Vagina (tissue), 2 donors: ENCODE measurements at regions not wholly inside any gene's neighbourhood (a gene's known extent, or its start where the extent isn't known, plus 50 kb on each side); places are given as distances from the start of the nearest gene placed in this dataset.

Source experiments
- DNase-seq, 2 donors: peaks; one replicate each; pipeline ENCODE4 v3.0.0-alpha.2; 2017; ENCODE audit errors: extremely low spot score in 2 of 2
- H3K27ac ChIP-seq: fragments of 200-600 bp; sonication (generic); one replicate; pipeline ENCODE4 v1.5.1; 2019
- H3K27me3 ChIP-seq: fragments of 200-600 bp; sonication (generic); one replicate; pipeline ENCODE4 v1.5.1; 2019
- H3K36me3 ChIP-seq, 2 donors: fragments of 200-600 bp; sonication (generic); one replicate each; pipeline ENCODE4 v1.5.1; 2017 to 2019
- H3K4me1 ChIP-seq: fragments of 200-600 bp; sonication (generic); one replicate; pipeline ENCODE4 v1.5.1; 2019
- H3K4me3 ChIP-seq, 2 donors: fragments of 200-600 bp; sonication (generic); 1 replicate in 1 of 2; 2 replicates in 1 of 2; pipeline ENCODE4 v1.5.1; 2016 to 2019
- H3K9me3 ChIP-seq: fragments of 200-600 bp; sonication (generic); one replicate; pipeline ENCODE4 v1.5.1; 2019
- CTCF ChIP-seq, 3 experiments: fragments of 450-650 bp in 2 of 3; fragments of 200-600 bp in 1 of 3; sonication (generic) in 1 of 3; IDR thresholded peaks; one replicate each; pipeline ENCODE4 v1.5.1; 2017 to 2019; ENCODE audit warnings: antibody characterized with exemption in 3 of 3, mild to moderate bottlenecking in 2 of 3, moderate library complexity in 2 of 3
- POLR2A ChIP-seq, 2 donors: fragments of 450-650 bp; IDR thresholded peaks; one replicate each; pipeline ENCODE4 v1.6.1; 2017; ENCODE audit warnings: antibody characterized with exemption in 2 of 2, mild to moderate bottlenecking in 2 of 2, moderate library complexity in 2 of 2
- POLR2AphosphoS5 ChIP-seq, 2 donors: sonication (generic); formaldehyde crosslinking; IDR thresholded peaks; one replicate each; pipeline ENCODE4 v1.9.0; 2017; ENCODE audit warnings: antibody characterized with exemption in 2 of 2, mild to moderate bottlenecking in 2 of 2, low read depth in 1 of 2; ENCODE audit not compliant: insufficient read depth in 1 of 2
- intact Hi-C: fragments of 100-400 bp; cut with DNase I; formaldehyde crosslinking; loops from one replicate; pipeline ENCODE4 v1.15.1; 2023

- no peaks in the 10 kb centered on the region for H3K27me3 ChIP-seq
- intact Hi-C loops, result no loop called here
- TF ChIP-seq POLR2A (IDR thresholded peaks at IDR 0.05), result no peak
- no peak for TF ChIP-seq POLR2AphosphoS5 (IDR thresholded peaks at IDR 0.05; ENCODE audit: insufficient read depth in 1 of 2, low read depth in 1 of 2)
- no peak for TF ChIP-seq CTCF (IDR thresholded peaks at IDR 0.05)
- DNase-seq, result no peak
- H3K36me3 ChIP-seq, result no peaks in the 10 kb centered on the region
- no peak overlapping the region for H3K4me3 ChIP-seq
- no peaks in the 10 kb centered on the region for H3K4me1 ChIP-seq
- H3K27ac ChIP-seq, result no peak overlapping the region
- no peaks in the 10 kb centered on the region for H3K9me3 ChIP-seq
These were observed 496.9 kb upstream of the TMEM132C start for GRCh38 chr12:127770118-127770517.

- no peaks in the 10 kb centered on the region for H3K27me3 ChIP-seq
- no peaks in the 10 kb centered on the region for H3K36me3 ChIP-seq
- no peaks in the 10 kb centered on the region for H3K9me3 ChIP-seq
- intact Hi-C loops, result no loop called here
- no peak for DNase-seq
- TF ChIP-seq CTCF (IDR thresholded peaks at IDR 0.05) (no peak), POLR2A (IDR thresholded peaks at IDR 0.05) (no peak), POLR2AphosphoS5 (IDR thresholded peaks at IDR 0.05; ENCODE audit: insufficient read depth in 1 of 2, low read depth in 1 of 2) (no peak)
- no peak overlapping the region for H3K4me3 ChIP-seq
- no peaks in the 10 kb centered on the region for H3K4me1 ChIP-seq
- H3K27ac ChIP-seq, result no peak overlapping the region
These were observed 495.4 kb upstream of the TMEM132C start for GRCh38 chr12:127771546-127771945.

DNA sequence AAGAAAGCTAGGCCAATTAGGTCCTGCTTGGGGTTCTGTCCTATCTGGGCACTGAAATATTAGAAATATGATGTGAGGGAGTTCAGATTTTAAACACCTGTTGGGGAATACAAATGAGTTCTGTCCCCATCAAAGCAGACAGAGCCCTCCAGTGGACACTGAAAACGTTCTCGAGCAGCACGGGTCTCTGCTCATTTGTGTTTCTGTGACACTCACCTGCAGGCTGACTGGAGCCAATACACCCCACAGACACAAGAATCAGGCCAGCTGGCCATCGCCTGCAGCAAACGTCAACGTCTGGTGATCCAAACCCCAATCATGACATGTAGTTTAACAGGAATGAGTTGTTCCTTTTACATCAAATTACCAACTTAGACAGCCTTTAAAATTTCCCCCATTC, 493.4 kb upstream of the TMEM132C start:
- intact Hi-C loops, result no loop called here
- TF ChIP-seq POLR2AphosphoS5 (IDR thresholded peaks at IDR 0.05; ENCODE audit: insufficient read depth in 1 of 2, low read depth in 1 of 2), result no peak
- TF ChIP-seq CTCF (IDR thresholded peaks at IDR 0.05), result no peak
- no peak for TF ChIP-seq POLR2A (IDR thresholded peaks at IDR 0.05)
- H3K4me3 ChIP-seq, result no peak overlapping the region
- no peak for DNase-seq
- H3K27ac ChIP-seq, result no peak overlapping the region
- no peaks in the 10 kb centered on the region for H3K4me1 ChIP-seq
- no peaks in the 10 kb centered on the region for H3K27me3 ChIP-seq
- H3K9me3 ChIP-seq, result no peaks in the 10 kb centered on the region
- H3K36me3 ChIP-seq, result no peaks in the 10 kb centered on the region

GRCh38 chr12:127774828-127775227, 492.1 kb upstream of the TMEM132C start:
- Histone ChIP-seq H3K27me3 (no peaks in the 10 kb centered on the region), H3K4me1 (no peaks in the 10 kb centered on the region), H3K27ac (no peak overlapping the region), H3K9me3 (no peaks in the 10 kb centered on the region), H3K4me3 (no peak overlapping the region), H3K36me3 (no peaks in the 10 kb centered on the region)
- no peak for TF ChIP-seq CTCF (IDR thresholded peaks at IDR 0.05)
- no peak for TF ChIP-seq POLR2AphosphoS5 (IDR thresholded peaks at IDR 0.05; ENCODE audit: insufficient read depth in 1 of 2, low read depth in 1 of 2)
- no peak for TF ChIP-seq POLR2A (IDR thresholded peaks at IDR 0.05)
- no peak for DNase-seq
- intact Hi-C loops, result no loop called here

DNA sequence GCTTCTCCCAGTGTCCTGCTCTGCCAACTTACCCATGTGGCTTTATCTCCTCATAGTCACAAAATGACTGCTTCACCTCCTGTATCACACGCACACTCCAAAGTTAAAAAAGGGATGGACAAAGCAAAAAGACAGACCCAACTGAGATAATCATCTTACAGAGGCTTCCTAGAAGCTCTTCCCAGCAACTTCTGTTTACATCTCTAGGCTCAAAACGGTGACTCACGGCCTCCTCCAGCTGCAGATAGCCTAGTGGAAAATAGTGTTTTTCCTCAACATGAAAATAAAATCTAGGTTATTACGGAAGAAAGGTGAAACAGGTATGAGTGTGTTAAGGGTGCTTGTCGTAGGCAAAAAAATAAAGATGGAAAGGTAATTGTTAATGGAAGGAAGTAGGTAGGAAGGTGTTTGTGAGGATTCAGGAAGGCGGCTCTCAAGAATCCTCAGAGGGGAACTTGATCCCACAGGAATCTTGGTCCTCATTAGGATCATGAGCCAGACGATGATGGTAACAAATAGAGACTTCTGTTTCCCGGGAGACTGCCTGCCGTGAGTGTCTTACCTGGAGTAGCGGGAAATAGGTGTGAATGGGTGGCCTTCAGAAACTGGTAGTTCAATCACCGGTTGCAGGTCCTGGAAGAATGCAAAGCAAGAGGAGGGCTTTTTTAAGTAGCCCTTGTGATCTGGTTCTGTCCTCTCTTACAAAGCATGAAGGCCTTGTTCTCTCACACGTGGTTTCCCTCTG, 487.5 kb upstream of the TMEM132C start:
- Histone ChIP-seq H3K36me3 (no peaks in the 10 kb centered on the region), H3K4me3 (no peak overlapping the region), H3K9me3 (no peaks in the 10 kb centered on the region), H3K27ac (no peak overlapping the region), H3K4me1 (no peaks in the 10 kb centered on the region), H3K27me3 (no peaks in the 10 kb centered on the region)
- TF ChIP-seq CTCF (IDR thresholded peaks at IDR 0.05), result no peak
- no peak for TF ChIP-seq POLR2A (IDR thresholded peaks at IDR 0.05)
- no peak for TF ChIP-seq POLR2AphosphoS5 (IDR thresholded peaks at IDR 0.05; ENCODE audit: insufficient read depth in 1 of 2, low read depth in 1 of 2)
- no peak for DNase-seq
- intact Hi-C loops, result no loop called here
